GM19043 (cell line): ENCODE measurements at regions not wholly inside any gene's neighbourhood (a gene's known extent, or its start where the extent isn't known, plus 50 kb on each side); places are given as distances from the start of the nearest gene placed in this dataset.

ENCODE experiments used
- ATAC-seq: cut with Tn5 transposase; IDR thresholded peaks from one replicate; pipeline ENCODE4 v1.9.1; 2021; ENCODE audit warnings: low read depth; ENCODE audit not compliant: unreplicated experiment

DNA sequence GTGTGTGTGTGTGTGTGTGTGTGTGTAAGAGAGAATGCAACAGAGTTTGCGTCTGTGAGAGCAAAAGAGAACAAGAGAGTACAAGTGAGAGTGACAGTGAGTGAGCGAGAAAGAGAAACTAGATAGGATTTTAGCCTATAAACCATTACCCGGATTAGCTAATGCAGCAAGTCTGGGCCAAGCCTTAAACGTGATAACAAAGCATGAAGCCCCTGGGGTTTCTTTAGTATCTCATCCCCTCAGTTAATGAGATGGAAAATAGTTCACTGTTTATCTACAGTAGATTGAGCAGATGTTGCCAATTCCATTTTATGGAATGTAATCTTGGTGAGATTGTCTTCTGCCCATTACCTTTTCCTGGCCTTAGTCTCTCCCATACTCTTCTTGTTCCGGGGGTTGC, 114.5 kb downstream of the MAT2B start:
- ATAC-seq, result no peak

DNA sequence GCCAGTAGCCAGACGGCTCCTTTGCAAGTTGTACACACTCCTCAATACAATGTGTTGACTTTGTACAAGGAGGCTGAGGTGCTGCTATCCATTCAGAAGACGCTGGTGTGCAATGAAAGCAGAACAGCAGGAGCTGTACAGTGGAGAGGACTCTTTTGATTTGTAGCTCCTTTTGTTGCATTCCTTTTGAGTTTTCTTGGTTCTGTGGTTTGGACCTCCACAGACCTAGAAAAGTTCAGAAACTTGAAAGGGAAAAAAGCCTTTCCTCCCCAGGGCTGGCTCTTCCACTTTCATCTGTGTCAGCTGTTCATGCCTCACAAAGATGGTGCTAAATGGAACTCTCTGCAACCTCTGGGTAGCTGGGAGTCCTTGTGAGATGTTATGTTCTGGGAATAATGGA, 117.4 kb downstream of the MAT2B start:
- ATAC-seq, result no peak

DNA sequence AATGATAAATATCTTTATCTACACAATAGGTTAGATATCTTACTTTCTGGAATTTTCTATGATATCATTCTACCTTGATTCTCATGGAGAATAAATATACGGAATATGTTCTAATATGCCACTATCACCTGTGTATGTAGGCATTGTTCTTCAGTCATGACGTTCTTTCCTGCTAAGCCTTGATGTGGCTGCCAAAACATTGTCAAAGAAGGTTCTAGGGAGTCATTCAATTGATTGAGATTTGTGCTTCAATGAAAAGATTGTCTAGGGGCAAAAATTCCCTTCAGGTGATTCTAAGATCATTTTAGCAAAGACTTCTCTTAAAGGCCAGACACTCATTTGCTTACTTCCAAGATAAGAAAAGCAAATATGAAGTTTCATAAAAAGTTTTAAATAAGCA, 118.1 kb downstream of the MAT2B start:
- ATAC-seq, result no peak

DNA sequence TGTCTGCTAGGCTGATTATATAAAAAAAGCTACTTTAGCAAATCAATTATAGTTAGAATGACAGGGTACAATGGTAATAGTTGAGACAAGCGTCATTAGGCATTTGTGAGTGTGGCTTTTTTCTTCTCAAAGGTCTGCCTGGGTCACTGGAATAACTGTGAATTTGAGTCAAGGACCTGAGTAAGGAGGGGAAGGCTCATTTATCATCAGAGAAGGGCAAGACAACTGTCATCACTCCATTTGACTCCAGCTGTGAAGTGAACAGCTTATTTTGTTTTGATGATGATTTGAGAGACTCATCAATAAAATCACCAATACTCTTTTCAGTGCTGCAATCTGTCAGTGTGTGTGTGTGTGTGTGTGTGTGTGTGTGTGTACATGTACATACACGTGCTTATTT, 118.6 kb downstream of the MAT2B start:
- no peak for ATAC-seq

DNA sequence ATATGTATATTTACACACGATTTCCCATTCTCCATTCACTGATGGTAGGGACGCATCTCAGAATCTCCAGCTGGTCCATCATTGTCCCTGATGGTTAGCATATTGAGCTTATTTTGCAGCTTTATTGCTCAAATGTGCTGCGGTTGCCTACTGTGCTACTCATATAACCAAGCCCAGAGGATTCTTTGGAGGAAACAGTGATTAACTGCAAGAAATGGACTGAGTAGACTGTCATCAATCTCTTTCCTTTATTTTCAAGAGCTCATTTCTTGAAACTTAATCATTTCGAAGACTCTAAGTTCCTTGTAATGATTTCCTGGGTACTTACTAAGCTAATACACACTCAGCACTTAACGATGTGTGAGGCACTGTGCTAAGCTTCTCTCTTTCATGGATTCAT, 119.0 kb downstream of the MAT2B start:
- no peak for ATAC-seq

DNA sequence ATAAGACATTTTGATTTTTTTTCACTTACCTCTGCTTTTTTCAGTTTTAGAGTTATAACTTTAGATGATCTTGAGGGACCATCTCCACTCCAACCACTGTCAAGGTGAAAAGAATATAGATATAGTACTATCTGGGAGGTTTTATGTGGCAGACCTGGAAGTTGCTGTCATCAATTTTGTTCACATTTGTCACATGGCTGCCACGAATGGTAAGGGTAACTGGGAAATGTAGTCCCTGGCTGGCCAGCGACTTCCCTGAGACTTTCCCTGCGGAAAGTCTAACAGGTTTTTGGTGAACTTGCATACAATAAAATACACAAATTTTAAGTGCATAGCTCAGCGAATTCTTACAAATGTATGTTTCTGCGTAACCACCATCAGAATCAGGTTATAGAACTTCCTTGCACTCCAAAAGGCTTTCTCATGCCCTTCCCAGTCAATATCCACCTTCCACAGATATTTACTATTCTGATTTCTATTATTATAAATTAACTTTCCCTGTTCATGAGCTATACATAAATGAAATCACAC, 121.5 kb downstream of the MAT2B start:
- ATAC-seq, result no peak

DNA sequence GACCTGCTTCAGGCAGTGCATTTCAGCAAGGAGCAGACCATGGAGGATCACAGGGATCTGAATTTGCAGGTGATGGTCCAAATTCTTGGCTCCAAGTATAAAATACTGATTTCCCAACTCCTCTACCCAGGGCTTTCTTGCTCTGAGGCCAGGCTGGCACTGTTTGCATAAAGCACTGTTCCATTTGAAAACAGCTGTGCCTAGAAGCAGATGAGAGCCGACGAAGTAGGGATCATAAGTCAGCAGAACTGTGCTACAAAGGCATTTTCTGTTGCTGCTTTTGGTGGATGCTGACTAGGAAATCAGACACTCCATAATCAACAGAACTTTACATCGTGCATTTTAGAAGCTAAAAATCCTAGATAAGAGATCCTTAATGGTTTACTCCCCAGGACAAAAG, 126.4 kb downstream of the MAT2B start:
- ATAC-seq, result no peak

DNA sequence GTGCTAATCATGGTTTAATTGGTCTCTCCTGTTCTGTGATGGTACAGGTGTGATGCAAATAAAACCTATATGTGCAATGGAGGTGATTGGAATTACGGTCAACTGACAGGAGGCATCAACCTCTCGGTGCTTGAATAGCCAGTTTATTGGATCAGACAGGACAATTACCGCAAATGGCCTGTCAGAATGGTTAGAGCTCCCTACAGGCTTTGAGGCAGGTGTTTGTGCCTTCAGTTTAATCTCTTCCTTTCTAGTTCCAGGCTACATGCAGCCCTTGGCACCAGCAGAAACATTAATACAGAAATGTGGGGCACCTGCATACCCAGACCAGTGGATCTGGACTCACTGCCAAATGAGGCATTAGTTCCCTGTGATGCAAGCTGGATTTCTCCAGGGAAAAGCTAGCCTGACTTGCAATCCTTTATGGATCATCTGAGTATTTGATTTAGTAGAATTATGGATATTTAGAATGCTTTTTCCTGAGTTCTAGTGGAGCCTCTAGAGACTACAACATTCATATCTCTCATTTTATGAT, 128.6 kb downstream of the MAT2B start:
- no peak for ATAC-seq

DNA sequence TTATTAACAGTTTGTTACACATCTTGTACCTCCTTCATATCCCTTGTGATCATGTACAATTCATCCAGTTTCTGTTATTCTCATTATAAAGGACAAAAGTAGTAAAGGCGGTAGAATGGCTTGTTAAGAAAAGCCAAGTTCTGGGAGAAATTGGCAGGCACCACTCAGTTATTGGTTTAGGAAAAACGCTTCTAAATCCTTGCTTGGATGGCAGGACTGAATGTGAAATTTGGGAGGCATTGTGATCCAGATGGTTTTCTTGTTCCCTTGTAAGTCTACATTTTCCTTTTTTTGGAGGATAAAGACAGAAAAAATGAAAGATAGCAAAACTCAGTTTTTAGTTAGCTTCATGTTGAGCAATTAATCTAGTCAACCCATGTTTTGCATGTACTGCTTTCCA, 130.2 kb downstream of the MAT2B start:
- ATAC-seq, result no peak

DNA sequence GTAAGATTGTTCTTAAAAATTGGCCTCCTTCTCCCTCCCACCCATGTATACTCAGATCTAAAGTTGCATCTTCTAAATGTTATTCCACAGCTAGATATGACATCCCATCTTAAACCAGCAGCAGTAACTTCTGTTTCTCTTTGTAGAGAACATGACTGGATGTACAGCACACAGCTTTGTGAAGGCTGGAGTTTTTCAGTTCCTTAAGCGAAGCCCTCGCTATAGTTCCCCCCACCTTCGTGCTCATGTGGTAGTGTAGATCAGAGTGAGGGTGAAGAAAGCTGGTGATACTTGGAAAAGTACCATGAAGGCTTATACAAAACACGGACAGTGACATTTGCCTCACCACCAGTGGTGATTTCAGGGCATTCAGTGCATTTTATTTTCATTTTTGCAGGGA, 137.5 kb downstream of the MAT2B start:
- no peak for ATAC-seq

DNA sequence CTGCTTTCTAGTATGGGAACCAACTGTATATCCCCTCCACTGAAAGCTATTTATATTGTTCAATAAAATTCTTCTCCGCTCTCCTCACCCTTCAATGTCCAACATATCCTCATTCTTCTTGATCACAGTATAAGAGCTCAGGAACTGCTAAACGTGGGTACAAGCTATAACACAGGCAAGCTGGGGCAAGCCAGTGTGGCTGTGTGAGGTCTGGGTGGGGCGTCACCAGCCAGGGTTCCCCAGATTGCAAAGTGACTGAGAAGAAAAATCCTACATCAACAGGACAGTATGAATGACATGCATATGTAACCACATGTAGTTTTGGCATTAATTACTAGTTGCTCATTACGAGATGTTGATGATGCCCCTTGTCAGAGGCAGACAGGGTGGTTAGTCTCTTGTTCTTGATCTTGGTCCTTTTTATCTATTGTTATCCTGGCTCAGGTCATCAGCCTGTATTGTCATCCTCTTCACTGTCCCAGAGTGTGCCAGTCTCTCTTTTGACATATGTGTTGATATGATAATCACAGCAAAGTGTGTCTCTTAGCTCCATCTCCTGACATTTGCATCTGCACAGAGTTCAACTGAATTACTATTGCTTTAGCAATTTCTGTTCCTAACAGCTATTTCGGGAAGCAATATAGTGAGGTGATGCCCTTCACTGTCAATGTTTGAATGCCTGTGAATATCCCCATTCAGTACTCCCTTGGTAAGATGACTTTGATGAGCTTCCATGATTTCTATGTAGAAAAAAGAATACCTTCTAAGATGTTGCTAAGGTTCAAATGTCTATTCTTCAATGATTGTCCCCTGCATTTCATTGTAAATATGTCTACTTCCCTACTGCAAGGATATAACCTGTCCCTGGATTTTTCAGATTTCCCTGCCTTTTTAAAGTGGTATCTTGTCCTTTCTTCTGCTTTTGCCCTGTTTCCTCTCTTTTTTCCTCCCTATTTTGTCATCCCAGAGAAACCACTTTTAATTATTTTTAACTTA, 140.3 kb downstream of the MAT2B start:
- no peak for ATAC-seq

DNA sequence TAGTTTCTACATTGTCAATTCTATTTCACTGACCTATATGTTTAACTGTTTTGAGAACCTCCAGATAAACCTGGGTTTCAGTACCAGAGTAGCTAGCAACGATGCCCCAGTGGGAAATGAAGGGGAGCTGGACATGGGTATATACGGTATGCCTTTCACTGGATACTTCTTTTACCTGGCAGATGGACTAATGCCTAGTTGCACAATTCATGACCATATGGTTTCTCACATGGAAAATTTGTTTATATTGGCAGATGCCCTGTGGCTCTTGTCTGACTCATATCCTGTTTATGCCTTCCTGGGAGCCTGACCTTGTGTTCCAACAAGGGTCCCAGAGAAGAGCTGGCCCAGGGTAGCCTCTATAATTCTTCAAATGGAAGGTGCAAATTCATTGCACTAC, 144.1 kb downstream of the MAT2B start:
- ATAC-seq, result no peak

DNA sequence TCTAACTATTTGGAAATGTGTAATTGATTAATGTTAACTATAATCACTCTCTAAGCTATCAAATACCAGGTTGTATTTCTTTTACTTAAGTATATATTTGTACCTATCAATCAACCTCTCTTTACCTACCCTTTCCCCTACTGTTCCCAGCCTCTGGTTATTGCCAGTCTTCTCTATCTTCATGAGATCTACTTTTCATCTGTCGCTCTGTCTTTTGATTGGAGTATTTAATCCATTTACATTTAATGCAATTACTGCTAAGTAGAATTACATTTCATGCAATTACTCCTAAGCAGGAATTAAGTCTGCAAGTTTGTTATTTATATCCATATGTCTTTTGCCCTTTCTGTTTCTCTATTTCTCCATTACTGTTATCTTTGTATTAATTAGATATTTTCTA, 148.1 kb downstream of the MAT2B start:
- ATAC-seq, result no peak

DNA sequence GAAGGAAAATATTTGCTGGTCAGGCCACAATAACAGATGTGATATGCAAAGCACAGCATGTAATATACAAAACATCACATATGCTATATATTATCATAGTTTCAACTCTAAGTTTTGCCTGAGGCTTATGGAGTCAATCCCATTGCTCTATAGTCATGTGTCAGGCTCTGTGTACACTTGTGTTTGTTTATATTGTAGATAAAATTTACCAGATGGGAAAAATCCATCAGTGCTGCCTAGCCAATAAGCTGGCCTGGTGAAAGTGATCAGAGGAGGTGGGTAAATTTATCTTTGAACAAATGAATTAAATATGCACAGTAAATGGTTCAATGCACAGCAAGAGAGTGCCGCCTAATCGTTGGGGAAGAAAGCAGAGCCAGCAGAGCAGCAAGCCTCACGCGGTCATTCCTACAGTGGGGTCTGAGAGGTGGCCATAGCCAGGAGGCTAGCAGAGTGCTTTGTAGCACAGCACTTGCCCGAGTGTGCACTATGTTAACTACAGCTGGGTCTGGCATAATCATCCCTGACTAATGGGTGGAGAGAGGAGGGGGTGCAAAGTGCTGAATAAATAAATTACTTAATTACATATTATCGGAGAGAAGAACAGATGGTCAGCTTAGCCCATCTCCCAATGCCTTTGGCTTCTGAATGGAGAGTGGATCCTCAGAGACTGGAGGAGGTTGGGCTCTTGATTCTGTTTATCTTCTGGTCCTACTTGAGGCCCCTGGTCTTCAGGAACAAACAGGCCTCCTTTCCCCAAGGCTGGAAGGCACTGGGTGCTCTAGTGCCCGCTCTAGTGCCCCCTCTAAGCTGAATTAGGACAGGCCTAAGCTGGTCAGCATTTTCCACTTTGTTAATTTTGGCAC, 153.5 kb downstream of the MAT2B start:
- ATAC-seq, result no peak

DNA sequence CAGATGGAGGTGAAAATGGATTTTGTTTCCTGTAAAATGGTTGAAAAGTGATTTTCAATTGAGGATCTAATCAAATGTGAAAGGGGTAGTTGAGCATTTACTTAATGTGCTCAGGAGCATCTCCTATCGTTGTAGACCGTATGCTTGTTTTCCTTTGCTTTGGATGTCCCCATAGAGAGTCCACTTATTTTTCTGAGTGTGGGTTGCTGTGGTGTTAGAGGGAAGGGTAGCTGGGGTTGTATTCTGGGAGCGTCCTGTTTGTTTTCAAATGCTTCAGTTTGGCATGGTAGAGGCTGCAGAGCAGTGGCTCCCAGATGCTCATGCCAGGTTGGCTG, 154.1 kb downstream of the MAT2B start:
- ATAC-seq, result no peak

DNA sequence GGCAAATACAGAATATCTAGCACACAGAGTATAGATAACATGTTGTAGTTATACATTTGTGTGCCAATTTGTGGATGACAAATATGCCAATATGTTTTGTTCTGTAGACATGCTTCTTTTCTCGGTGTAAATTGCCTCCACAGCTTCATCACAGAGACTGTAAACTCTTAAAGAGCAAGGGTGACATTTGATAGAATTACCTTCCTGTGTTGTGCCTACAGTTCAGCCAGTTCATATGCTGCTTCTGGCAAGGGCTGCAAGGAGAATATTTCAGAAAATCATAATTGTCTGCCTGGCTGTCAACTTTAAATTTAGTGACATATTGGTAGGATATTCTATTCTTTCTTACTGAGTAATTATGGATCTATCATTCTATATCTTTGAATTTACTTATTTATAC, 155.1 kb downstream of the MAT2B start:
- ATAC-seq, result no peak

DNA sequence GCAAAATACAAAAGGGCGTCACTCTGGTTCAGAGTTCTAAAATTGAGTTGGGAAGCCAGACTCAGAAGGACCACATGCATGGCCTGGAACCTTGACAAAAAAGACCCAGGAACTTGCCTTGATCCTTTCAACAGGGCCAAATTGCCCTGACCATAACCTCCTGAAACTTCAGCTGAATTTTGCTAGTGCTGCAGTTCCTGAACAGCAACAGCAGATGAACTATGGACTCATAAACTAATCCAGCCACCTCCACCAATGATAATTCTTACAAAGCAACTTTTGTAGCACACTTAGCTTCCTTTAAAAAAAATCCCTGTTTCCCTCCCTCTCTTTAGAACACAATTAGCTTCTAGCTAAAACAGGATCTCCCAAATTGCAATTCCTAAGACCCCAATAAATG, 155.9 kb downstream of the MAT2B start:
- ATAC-seq, result no peak

DNA sequence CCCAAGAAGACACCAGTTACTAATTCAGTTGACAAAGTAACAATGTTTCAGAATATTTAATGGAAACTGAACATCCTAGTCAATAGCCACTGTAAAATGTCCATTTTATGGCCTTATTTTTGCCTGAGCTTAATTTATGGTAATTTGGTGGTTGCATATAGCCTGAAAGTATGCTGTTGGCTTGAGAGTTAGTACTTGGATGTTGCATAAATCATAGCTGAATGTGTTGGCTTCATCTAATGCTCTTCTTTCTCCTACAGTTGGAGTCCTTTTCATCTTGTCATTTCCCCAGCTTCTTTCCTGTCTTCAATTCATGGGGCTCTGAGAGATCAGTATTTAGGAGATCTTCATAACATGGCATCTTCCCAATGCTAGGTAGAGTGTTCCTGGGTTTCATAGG, 164.6 kb downstream of the MAT2B start:
- ATAC-seq, result no peak

DNA sequence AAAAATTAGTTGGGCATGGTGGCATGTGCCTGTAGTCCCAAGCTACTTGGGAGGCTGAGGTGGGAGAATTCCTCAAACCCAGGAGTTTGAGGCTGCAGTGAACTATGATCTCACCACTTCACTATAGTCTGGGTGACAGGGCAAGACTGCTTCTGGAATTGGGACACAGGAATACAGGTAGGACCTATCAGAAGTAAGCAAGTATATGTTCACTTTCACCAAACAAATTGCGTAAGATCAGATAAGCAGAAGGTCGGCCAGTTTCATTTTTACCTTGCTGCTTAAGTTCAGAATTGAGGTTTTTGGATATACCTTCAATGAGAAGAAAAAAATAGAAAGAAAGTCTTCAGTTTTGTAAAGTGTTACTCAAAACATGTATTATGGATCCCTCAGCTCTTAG, 171.7 kb downstream of the MAT2B start:
- ATAC-seq, result no peak

DNA sequence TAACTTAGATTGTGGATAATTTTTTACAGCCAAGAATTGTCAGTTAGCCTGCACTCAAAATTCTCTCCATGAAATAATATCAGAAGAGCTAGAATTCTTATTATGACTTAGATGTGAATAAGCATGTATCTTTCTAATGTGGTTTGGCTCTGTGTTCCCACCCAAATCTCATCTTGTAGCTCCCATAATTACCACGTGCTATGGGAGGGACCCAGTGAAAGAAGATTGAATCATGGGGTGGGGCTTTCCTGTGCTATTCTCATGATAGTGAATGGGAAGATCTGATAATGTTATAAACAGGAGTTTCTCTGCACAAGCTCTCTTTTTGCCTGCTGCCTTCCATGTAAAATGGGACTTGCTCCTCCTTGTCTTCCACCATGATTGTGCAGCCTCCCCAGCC, 176.8 kb downstream of the MAT2B start:
- no peak for ATAC-seq

DNA sequence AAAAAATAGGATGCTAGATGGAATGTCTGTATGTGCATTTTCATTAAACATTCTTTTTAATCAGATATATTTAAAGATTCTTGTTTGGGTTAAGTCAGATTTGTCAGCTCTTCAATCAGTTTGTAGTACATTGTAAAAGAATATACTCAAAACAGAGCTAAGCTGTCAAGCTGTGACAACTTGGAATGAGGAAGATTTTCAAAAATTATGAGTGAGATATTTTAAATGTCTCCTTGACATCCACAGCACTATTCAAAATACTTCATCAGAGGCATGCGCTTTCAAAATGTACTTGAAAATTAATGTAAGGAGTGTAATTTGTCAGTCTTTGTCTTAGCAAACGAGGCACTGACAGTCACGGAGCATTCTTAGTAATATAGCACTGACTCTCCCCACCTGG, 182.0 kb downstream of the MAT2B start:
- no peak for ATAC-seq
